Transverse colon (tissue), 4 donors: ENCODE measurements at regions not wholly inside any gene's neighbourhood (a gene's known extent, or its start where the extent isn't known, plus 50 kb on each side); places are given as distances from the start of the nearest gene placed in this dataset.

Experiments
- CTCF ChIP-seq, 5 experiments: fragments of 200-600 bp in 3 of 5; fragments of 450-650 bp in 2 of 5; sonication (generic) in 3 of 5; IDR thresholded peaks; 1 replicate in 2 of 5; 2 replicates in 3 of 5; pipeline ENCODE4 v1.5.1; 2016 to 2017; ENCODE audit warnings: antibody characterized with exemption in 5 of 5, inconsistent platforms in 3 of 5, mild to moderate bottlenecking in 2 of 5, moderate library complexity in 1 of 5
- POLR2A ChIP-seq: fragments of 450-650 bp; IDR thresholded peaks from one replicate; pipeline ENCODE4 v1.6.1; 2016; ENCODE audit warnings: antibody characterized with exemption, mild to moderate bottlenecking, moderate library complexity
- POLR2AphosphoS5 ChIP-seq, 3 donors: sonication (generic); formaldehyde crosslinking; IDR thresholded peaks; one replicate each; pipeline ENCODE4 v1.6.1; 2016; ENCODE audit warnings: antibody characterized with exemption in 3 of 3

DNA sequence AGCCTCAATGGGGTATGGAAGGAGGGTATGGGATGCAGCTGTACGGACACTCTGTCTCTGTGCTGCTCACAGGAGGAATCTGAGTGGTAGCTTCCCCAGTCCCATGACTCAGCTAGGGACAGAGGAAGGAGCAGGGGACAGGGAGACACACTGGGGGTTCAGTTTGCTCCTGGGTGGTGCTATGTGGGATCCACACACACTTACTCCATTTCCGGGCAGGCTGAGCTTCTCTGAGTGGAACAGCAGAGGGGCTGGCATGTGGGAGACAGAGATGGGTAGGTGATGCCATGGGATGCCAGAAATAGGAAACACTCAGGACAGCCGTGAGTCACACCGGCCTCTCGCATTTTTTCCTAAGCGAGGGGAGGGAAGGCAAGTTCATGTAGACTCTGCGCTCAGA is 59.2 kb upstream of the KIRREL3 start:
- TF ChIP-seq CTCF (IDR thresholded peaks at IDR 0.05): no peak
- no peak for TF ChIP-seq POLR2A
- no peak for TF ChIP-seq POLR2AphosphoS5 (IDR thresholded peaks at IDR 0.05)
